Neural cell (in vitro differentiated cells): ENCODE measurements at regions not wholly inside any gene's neighbourhood (a gene's known extent, or its start where the extent isn't known, plus 50 kb on each side); places are given as distances from the start of the nearest gene placed in this dataset.

Experiments
- H2AFZ ChIP-seq: fragments of 200-600, 300-800 bp; sonication (generic), shearing (Covaris generic); 2 replicates; pipeline ENCODE4 v1.6.0; 2014; ENCODE audit warnings: low read depth, mild to moderate bottlenecking, antibody characterized with exemption, low read length, moderate library complexity
- H3F3A ChIP-seq: fragments of 200-600 bp; shearing (Covaris generic); 2 replicates; pipeline ENCODE4 v1.6.1; 2016; ENCODE audit warnings: mild to moderate bottlenecking, moderate library complexity, mixed read lengths, antibody characterized with exemption, low read length; ENCODE audit not compliant: insufficient read depth, poor library complexity, severe bottlenecking
- H3K27ac ChIP-seq: fragments of 200-600, 300-800 bp; sonication (generic), shearing (Covaris generic); 2 replicates; pipeline ENCODE4 v1.5.1; 2014; ENCODE audit warnings: mild to moderate bottlenecking, low read length, moderate library complexity
- H3K27me3 ChIP-seq: fragments of 300-800, 200-600 bp; sonication (generic), shearing (Covaris generic); 2 replicates; pipeline ENCODE4 v1.6.0; 2014; ENCODE audit warnings: mild to moderate bottlenecking, low read depth, low read length, moderate library complexity; ENCODE audit not compliant: insufficient read depth
- H3K36me3 ChIP-seq: fragments of 300-800, 200-600 bp; sonication (generic), shearing (Covaris generic); 2 replicates; pipeline ENCODE4 v1.5.1; 2014; ENCODE audit warnings: mild to moderate bottlenecking, antibody characterized with exemption, low read length, moderate library complexity; ENCODE audit not compliant: insufficient read depth
- H3K4me2 ChIP-seq: fragments of 300-800, 200-600 bp; sonication (generic), shearing (Covaris generic); 2 replicates; pipeline ENCODE4 v1.6.0; 2014; ENCODE audit warnings: mild to moderate bottlenecking, low read length
- H3K4me3 ChIP-seq: fragments of 300-800, 200-600 bp; sonication (generic), shearing (Covaris generic); 2 replicates; pipeline ENCODE4 v1.5.1; 2014; ENCODE audit warnings: mild to moderate bottlenecking, low read length, moderate library complexity
- H3K79me2 ChIP-seq: fragments of 200-600 bp; shearing (Covaris generic); replicated peaks from 2 replicates; pipeline ENCODE4 v1.6.0; 2014; ENCODE audit warnings: mild to moderate bottlenecking, low read length, moderate library complexity; ENCODE audit not compliant: insufficient read depth
- H3K9ac ChIP-seq: fragments of 300-800, 200-600 bp; sonication (generic), shearing (Covaris generic); 2 replicates; pipeline ENCODE4 v1.6.1; 2016; ENCODE audit warnings: mild to moderate bottlenecking, low read length, mixed read lengths
- H3K9me2 ChIP-seq: fragments of 200-600 bp; shearing (Covaris generic); 2 replicates; pipeline ENCODE4 v1.6.1; 2016; ENCODE audit warnings: mild to moderate bottlenecking, low read length, mixed read lengths; ENCODE audit not compliant: insufficient read depth
- H3K9me3 ChIP-seq: fragments of 200-600, 300-800 bp; sonication (generic), shearing (Covaris generic); 2 replicates; pipeline ENCODE4 v1.6.1; 2016; ENCODE audit warnings: mild to moderate bottlenecking, mixed run types, low read length, moderate library complexity, mixed read lengths
- H4K20me1 ChIP-seq: fragments of 200-600 bp; shearing (Covaris generic); 2 replicates; pipeline ENCODE4 v1.6.1; 2016; ENCODE audit warnings: mild to moderate bottlenecking, mixed run types; ENCODE audit not compliant: insufficient read depth
- EP300 ChIP-seq: fragments of 450-650 bp; conservative IDR thresholded peaks from 2 replicates; pipeline ENCODE4 v1.6.1; 2014; ENCODE audit warnings: antibody characterized with exemption, mild to moderate bottlenecking, moderate library complexity; ENCODE audit not compliant: poor library complexity, severe bottlenecking
- EZH2 ChIP-seq: fragments of 200-600, 300-800 bp; shearing (Covaris generic), sonication (generic); IDR thresholded peaks from 2 replicates; pipeline ENCODE4 v1.6.1; 2014; ENCODE audit warnings: antibody characterized with exemption, low read length, borderline replicate concordance, mild to moderate bottlenecking; ENCODE audit not compliant: insufficient read depth, poor library complexity, severe bottlenecking
- MXI1 ChIP-seq: fragments of 450-650 bp; conservative IDR thresholded peaks from 2 replicates; pipeline ENCODE4 v1.6.1; 2014; ENCODE audit warnings: antibody characterized with exemption, mild to moderate bottlenecking; ENCODE audit not compliant: poor library complexity, severe bottlenecking
- POLR2AphosphoS5 ChIP-seq: IDR thresholded peaks from 2 replicates; pipeline ENCODE4 v1.6.1; 2012
- RAD21 ChIP-seq: fragments of 450-650 bp; conservative IDR thresholded peaks from 2 replicates; pipeline ENCODE4 v1.6.1; 2014; ENCODE audit warnings: antibody characterized with exemption, mild to moderate bottlenecking, moderate library complexity
- SMC3 ChIP-seq: fragments of 450-650 bp; conservative IDR thresholded peaks from 2 replicates; pipeline ENCODE4 v1.6.1; 2014; ENCODE audit warnings: antibody characterized with exemption, mild to moderate bottlenecking, moderate library complexity; ENCODE audit not compliant: poor library complexity
- TAF1 ChIP-seq: IDR thresholded peaks from 2 replicates; pipeline ENCODE4 v1.6.1; 2012; ENCODE audit warnings: low read depth
- TF ChIP-seq, protein P1 (sequence below): IDR thresholded peaks from 2 replicates; pipeline ENCODE4 v1.6.1; 2012; ENCODE audit warnings: borderline replicate concordance

DNA sequence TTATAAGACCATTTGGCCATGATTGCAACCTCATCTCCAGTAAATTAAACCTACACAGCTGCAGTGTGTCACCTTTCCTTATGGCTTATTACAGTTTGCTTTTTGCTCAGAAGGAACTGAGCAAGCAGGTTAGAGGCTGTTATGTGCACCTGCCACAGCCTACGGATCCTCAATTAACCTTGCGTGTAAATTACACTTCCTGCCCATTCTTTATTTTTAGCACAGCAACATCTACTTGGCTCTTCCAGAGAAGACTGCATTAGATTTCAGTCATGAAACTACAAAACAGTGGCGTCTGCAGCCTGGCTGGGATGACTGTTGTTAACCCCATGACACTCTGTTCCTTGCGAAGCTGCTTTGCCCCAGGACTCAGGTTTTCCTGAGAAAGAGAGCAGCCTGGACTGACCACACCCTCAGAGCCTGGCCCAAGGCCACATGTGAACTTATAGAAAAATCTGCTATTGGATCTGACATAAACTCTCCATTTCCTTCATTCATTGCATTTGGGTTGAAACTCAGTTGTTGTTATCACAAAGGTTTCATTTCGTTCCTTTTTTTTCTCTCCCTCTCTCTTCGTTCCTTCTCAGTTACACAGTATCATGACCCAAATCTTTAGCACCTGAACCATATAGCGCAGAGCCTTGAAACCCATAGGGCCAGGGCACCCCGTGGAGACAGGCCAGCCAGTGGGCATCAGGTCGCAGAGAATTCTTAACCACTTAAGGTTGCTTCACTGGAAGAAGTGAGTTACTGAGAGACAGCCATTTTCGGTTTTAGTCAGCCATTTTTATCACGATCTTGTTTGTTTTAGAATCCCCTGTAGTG, 138.6 kb downstream of the PALM2AKAP2 start:
- no peaks in the 10 kb centered on the region for H3K9me2 ChIP-seq
- H3K27me3 ChIP-seq, result no peaks in the 10 kb centered on the region
- H3K79me2 ChIP-seq, result no peaks in the 10 kb centered on the region
- no peak overlapping the region for H3K27ac ChIP-seq
- no peaks in the 10 kb centered on the region for H3K36me3 ChIP-seq
- no peaks in the 10 kb centered on the region for H3K9me3 ChIP-seq
- no peak overlapping the region for H3K9ac ChIP-seq
- no peak for TF ChIP-seq TAF1
- no peak for TF ChIP-seq EZH2
- TF ChIP-seq, protein P1, sequence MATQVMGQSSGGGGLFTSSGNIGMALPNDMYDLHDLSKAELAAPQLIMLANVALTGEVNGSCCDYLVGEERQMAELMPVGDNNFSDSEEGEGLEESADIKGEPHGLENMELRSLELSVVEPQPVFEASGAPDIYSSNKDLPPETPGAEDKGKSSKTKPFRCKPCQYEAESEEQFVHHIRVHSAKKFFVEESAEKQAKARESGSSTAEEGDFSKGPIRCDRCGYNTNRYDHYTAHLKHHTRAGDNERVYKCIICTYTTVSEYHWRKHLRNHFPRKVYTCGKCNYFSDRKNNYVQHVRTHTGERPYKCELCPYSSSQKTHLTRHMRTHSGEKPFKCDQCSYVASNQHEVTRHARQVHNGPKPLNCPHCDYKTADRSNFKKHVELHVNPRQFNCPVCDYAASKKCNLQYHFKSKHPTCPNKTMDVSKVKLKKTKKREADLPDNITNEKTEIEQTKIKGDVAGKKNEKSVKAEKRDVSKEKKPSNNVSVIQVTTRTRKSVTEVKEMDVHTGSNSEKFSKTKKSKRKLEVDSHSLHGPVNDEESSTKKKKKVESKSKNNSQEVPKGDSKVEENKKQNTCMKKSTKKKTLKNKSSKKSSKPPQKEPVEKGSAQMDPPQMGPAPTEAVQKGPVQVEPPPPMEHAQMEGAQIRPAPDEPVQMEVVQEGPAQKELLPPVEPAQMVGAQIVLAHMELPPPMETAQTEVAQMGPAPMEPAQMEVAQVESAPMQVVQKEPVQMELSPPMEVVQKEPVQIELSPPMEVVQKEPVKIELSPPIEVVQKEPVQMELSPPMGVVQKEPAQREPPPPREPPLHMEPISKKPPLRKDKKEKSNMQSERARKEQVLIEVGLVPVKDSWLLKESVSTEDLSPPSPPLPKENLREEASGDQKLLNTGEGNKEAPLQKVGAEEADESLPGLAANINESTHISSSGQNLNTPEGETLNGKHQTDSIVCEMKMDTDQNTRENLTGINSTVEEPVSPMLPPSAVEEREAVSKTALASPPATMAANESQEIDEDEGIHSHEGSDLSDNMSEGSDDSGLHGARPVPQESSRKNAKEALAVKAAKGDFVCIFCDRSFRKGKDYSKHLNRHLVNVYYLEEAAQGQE, result no peak
- no peak for TF ChIP-seq RAD21
- TF ChIP-seq SMC3, result no peak
- TF ChIP-seq EP300, result no peak
- no peak for TF ChIP-seq POLR2AphosphoS5
- H3K4me3 ChIP-seq, result no peak overlapping the region
- no peak overlapping the region for H2AFZ ChIP-seq
- H3F3A ChIP-seq, result no peaks in the 10 kb centered on the region
- H4K20me1 ChIP-seq, result no peaks in the 10 kb centered on the region
- no peak overlapping the region for H3K4me2 ChIP-seq

DNA sequence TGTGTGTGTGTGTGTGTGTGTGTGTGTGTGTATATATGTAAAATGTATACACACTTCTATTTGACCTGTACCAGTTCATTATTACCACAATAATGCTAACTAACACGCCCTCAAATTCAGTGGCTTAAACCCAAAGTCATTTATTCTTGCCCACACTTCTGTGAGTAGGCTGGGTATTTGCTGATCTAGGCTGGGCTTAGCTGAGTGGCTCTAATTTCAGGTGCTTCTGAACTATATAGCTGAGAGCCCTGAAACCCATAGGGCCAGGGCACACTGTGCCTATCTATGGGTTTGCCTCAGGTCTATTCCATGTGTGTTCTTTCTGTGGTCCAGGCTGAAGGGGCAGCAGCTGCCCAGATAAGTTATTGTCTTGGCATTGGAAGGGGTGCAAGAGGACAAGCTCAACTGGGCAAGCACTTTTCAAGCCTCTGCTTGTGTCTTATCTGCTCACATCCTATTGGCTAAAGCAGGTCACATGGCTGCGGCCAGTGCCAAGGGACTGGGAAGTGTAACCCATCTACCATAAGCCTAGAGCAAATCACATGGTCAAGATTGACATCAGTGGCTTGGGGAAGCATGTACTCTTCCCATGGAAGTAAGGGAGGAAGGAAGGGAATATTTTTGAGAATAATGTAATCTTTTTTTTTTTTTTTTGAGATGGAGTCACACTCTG, 139.9 kb downstream of the PALM2AKAP2 start:
- Histone ChIP-seq H3K79me2 (no peaks in the 10 kb centered on the region), H3K4me3 (no peak overlapping the region), H3F3A (no peaks in the 10 kb centered on the region), H3K27ac (no peak overlapping the region), H3K9me3 (no peaks in the 10 kb centered on the region), H3K4me2 (no peak overlapping the region), H2AFZ (no peak overlapping the region), H3K36me3 (no peaks in the 10 kb centered on the region), H3K9me2 (no peaks in the 10 kb centered on the region), H3K27me3 (no peaks in the 10 kb centered on the region), H3K9ac (no peak overlapping the region), H4K20me1 (no peaks in the 10 kb centered on the region)
- TF ChIP-seq EP300 (no peak), SMC3 (no peak), RAD21 (no peak), MXI1 (no peak)
- TF ChIP-seq, protein P1, result no peak
